GM21717 (cell line): ENCODE measurements at regions not wholly inside any gene's neighbourhood (a gene's known extent, or its start where the extent isn't known, plus 50 kb on each side); places are given as distances from the start of the nearest gene placed in this dataset.
"Not testable (repeated sequence)": the region's sequence is repeated elsewhere in the genome, so short reads cannot be mapped to it uniquely, and the experiment has no call there.

Experiments
- ATAC-seq: cut with Tn5 transposase; IDR thresholded peaks from one replicate; pipeline ENCODE4 v1.9.1; 2021; ENCODE audit warnings: mild to moderate bottlenecking, moderate library complexity; ENCODE audit not compliant: unreplicated experiment

- ATAC-seq: no peak
Measured at GRCh38 chr7:84941936-84942335, 244.9 kb downstream of the SEMA3D start.

GRCh38 chr7:84941291-84941690 is 245.6 kb downstream of the SEMA3D start:
- ATAC-seq: no peak

GRCh38 chr7:84939888-84940287 is 247.0 kb downstream of the SEMA3D start:
- ATAC-seq: no peak

GRCh38 chr7:84939442-84939841 is 247.4 kb downstream of the SEMA3D start:
- ATAC-seq: no peak

GRCh38 chr7:84924353-84924752 is 262.5 kb downstream of the SEMA3D start:
- ATAC-seq: no peak

- ATAC-seq: no peak
Measured at GRCh38 chr7:84923348-84923747, 263.5 kb downstream of the SEMA3D start.

- ATAC-seq: no peak
Measured at GRCh38 chr7:84921154-84921553, 265.7 kb downstream of the SEMA3D start.

GRCh38 chr7:84916973-84917372 is 269.9 kb downstream of the SEMA3D start:
- not testable (repeated sequence) for ATAC-seq

GRCh38 chr7:84916161-84916560 is 270.7 kb downstream of the SEMA3D start:
- ATAC-seq: no peak

- no peak for ATAC-seq
Measured at GRCh38 chr7:84914598-84914997, 272.3 kb downstream of the SEMA3D start.

- no peak for ATAC-seq
Measured at GRCh38 chr7:84913731-84914130, 273.1 kb downstream of the SEMA3D start.

- no peak for ATAC-seq
Measured at GRCh38 chr7:84912993-84913635, 273.7 kb downstream of the SEMA3D start.

- no peak for ATAC-seq
Measured at GRCh38 chr7:84912537-84912936, 274.3 kb downstream of the SEMA3D start.

GRCh38 chr7:84912018-84912417 is 274.8 kb downstream of the SEMA3D start:
- no peak for ATAC-seq

- ATAC-seq: no peak
Measured at GRCh38 chr7:84911077-84911476, 275.8 kb downstream of the SEMA3D start.

- not testable (repeated sequence) for ATAC-seq
Measured at GRCh38 chr7:84910322-84910721, 276.5 kb downstream of the SEMA3D start.

GRCh38 chr7:84908196-84908793 is 278.6 kb downstream of the SEMA3D start:
- no peak for ATAC-seq

GRCh38 chr7:84906889-84907288 is 280.0 kb downstream of the SEMA3D start:
- ATAC-seq: no peak

GRCh38 chr7:84904561-84904960 is 282.3 kb downstream of the SEMA3D start:
- ATAC-seq: no peak

- ATAC-seq: no peak
Measured at GRCh38 chr7:84901366-84901765, 285.5 kb downstream of the SEMA3D start.

GRCh38 chr7:84900215-84900614 is 286.6 kb downstream of the SEMA3D start:
- no peak for ATAC-seq

- ATAC-seq: no peak
Measured at GRCh38 chr7:84895563-84895962, 291.3 kb downstream of the SEMA3D start.

- ATAC-seq: not testable (repeated sequence)
Measured at GRCh38 chr7:84883570-84883969, 303.3 kb downstream of the SEMA3D start.
